ENCODE measurements at regions not wholly inside any gene's neighbourhood (a gene's known extent, or its start where the extent isn't known, plus 50 kb on each side); places are given as distances from the start of the nearest gene placed in this dataset.

DNA sequence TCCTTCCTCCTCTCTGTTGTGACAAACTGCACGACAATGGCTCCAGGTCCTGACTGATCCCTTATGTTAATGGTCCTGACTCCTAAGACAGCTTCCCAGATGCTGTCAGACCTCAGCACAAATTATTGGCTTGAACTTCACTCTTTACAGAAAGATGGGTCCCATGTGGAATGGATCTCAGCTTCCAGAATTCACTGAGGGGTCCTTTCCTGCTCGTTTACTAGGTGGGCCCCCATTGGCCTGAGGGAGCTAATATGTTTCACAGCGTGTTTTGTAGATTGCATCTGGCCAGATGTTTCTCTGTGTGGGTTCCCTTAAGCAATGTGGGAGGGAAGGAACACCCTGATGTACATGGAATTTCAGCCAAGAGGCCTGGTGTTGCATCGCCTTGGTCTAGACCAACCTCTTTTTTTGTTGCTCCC is 826.6 kb downstream of the MAFB start (continued):
- TF ChIP-seq CHD7 (IDR thresholded peaks at IDR 0.05; ENCODE audit: insufficient replicate concordance, low read length) (no peak), HDAC2 (IDR thresholded peaks at IDR 0.05; ENCODE audit: borderline replicate concordance in 1 of 2, low read depth in 2 of 2, low read length in 2 of 2) (no peak), RAD21 (IDR thresholded peaks at IDR 0.05 in 1 of 2, conservative IDR thresholded peaks at IDR 0.05 in 1 of 2; ENCODE audit: low read depth in 2 of 2, low read length in 2 of 2) (no peak), CHD2 (IDR thresholded peaks at IDR 0.05; ENCODE audit: low read length) (no peak), HDAC6 (IDR thresholded peaks at IDR 0.05; ENCODE audit: low read depth, low read length) (no peak), POU5F1 (IDR thresholded peaks at IDR 0.05; ENCODE audit: low read depth, low read length) (no peak), NANOG (IDR thresholded peaks at IDR 0.05; ENCODE audit: insufficient read depth, low read depth, low read length, poor library complexity, severe bottlenecking) (no peak)
